Thoracic aorta (tissue), 2 donors: ENCODE measurements at regions not wholly inside any gene's neighbourhood (a gene's known extent, or its start where the extent isn't known, plus 50 kb on each side); places are given as distances from the start of the nearest gene placed in this dataset.

Experiments used
- ATAC-seq: fragments of 150-250 bp; one replicate; pipeline ENCODE4 v1.8.0; 2017; ENCODE audit warnings: low read depth; ENCODE audit not compliant: insufficient number of reproducible peaks, low FRiP score
- DNase-seq: peaks from one replicate; pipeline ENCODE4 v3.0.0-alpha.2; 2020; ENCODE audit warnings: low spot score
- H3K27ac ChIP-seq, 2 donors: fragments of 200-600 bp; sonication (generic); 1 replicate in 1 of 2; 2 replicates in 1 of 2; pipeline ENCODE4 v1.5.1; 2016; ENCODE audit warnings: mild to moderate bottlenecking in 2 of 2, moderate library complexity in 2 of 2
- H3K27me3 ChIP-seq: fragments of 200-600 bp; sonication (generic); replicated peaks from 2 replicates; pipeline ENCODE4 v1.6.0; 2016; ENCODE audit warnings: mild to moderate bottlenecking; ENCODE audit not compliant: insufficient read depth
- H3K36me3 ChIP-seq: fragments of 200-600 bp; sonication (generic); one replicate; pipeline ENCODE4 v1.5.1; 2016
- H3K4me1 ChIP-seq, 2 donors: fragments of 200-600 bp; sonication (generic); 1 replicate in 1 of 2; 2 replicates in 1 of 2; pipeline versions ENCODE4 v1.5.1 to v1.6.0; 2016; ENCODE audit warnings: low read depth in 2 of 2, mild to moderate bottlenecking in 1 of 2; ENCODE audit not compliant: control insufficient read depth in 1 of 2
- H3K4me3 ChIP-seq: fragments of 200-600 bp; sonication (generic); 2 replicates; pipeline ENCODE4 v1.5.1; 2016; ENCODE audit warnings: mild to moderate bottlenecking
- H3K9me3 ChIP-seq: fragments of 200-600 bp; sonication (generic); 2 replicates; pipeline ENCODE4 v1.5.1; 2016
- CTCF ChIP-seq: fragments of 200-600 bp; sonication (generic); IDR thresholded peaks from one replicate; pipeline ENCODE4 v1.5.1; 2019; ENCODE audit warnings: antibody characterized with exemption

- Histone ChIP-seq H3K9me3 (no peaks in the 10 kb centered on the region), H3K36me3 (no peaks in the 10 kb centered on the region), H3K4me1 (peaks cover 0 to 2% of the 10 kb centered on the region in 2 donors), H3K27ac (no peak overlapping the region), H3K4me3 (no peak overlapping the region), H3K27me3 (no peaks in the 10 kb centered on the region)
- no peak for DNase-seq
- ATAC-seq = no peak
- no peak for TF ChIP-seq CTCF
These were observed 225.8 kb upstream of the IRS2 start for GRCh38 chr13:110012102-110012739.

GRCh38 chr13:110010404-110011138 lies 224.2 kb upstream of the IRS2 start:
- DNase-seq (no peak), ATAC-seq (no peak)
- H3K4me1 ChIP-seq = no peaks in the 10 kb centered on the region
- H3K27ac ChIP-seq = no peak overlapping the region
- H3K27me3 ChIP-seq = no peaks in the 10 kb centered on the region
- H3K36me3 ChIP-seq = no peaks in the 10 kb centered on the region
- no peaks in the 10 kb centered on the region for H3K9me3 ChIP-seq
- TF ChIP-seq CTCF = no peak
- H3K4me3 ChIP-seq = no peak overlapping the region

- Histone ChIP-seq H3K27me3 (no peaks in the 10 kb centered on the region), H3K36me3 (no peaks in the 10 kb centered on the region), H3K4me1 (no peaks in the 10 kb centered on the region), H3K27ac (no peak overlapping the region), H3K4me3 (no peak overlapping the region), H3K9me3 (no peaks in the 10 kb centered on the region)
- DNase-seq (no peak), ATAC-seq (no peak)
- TF ChIP-seq CTCF = no peak
These were observed 222.4 kb upstream of the IRS2 start for GRCh38 chr13:110008816-110009215.

- no peak for DNase-seq
- H3K27ac ChIP-seq = no peak overlapping the region
These were observed 219.9 kb upstream of the IRS2 start for GRCh38 chr13:110006304-110006703.

GRCh38 chr13:110005563-110005962 lies 219.2 kb upstream of the IRS2 start:
- no peaks in the 10 kb centered on the region for H3K27me3 ChIP-seq
- H3K36me3 ChIP-seq = no peaks in the 10 kb centered on the region
- no peak for DNase-seq
- H3K27ac ChIP-seq = no peak overlapping the region
- TF ChIP-seq CTCF = no peak
- H3K4me3 ChIP-seq = no peak overlapping the region
- H3K4me1 ChIP-seq = no peaks in the 10 kb centered on the region
- no peak for ATAC-seq
- no peaks in the 10 kb centered on the region for H3K9me3 ChIP-seq

More at GRCh38 chr13:110006304-110006703, 219.9 kb upstream of the IRS2 start:
- Histone ChIP-seq H3K36me3 (no peaks in the 10 kb centered on the region), H3K4me1 (no peaks in the 10 kb centered on the region), H3K9me3 (no peaks in the 10 kb centered on the region), H3K4me3 (no peak overlapping the region), H3K27me3 (no peaks in the 10 kb centered on the region)
- TF ChIP-seq CTCF = no peak
- no peak for ATAC-seq
